Amniotic epithelial cell (primary cell): ENCODE measurements at regions not wholly inside any gene's neighbourhood (a gene's known extent, or its start where the extent isn't known, plus 50 kb on each side); places are given as distances from the start of the nearest gene placed in this dataset.

Source experiments
- DNase-seq: peaks from one replicate; pipeline ENCODE4 v3.0.0-alpha.2; 2010; ENCODE audit warnings: low read depth

DNA sequence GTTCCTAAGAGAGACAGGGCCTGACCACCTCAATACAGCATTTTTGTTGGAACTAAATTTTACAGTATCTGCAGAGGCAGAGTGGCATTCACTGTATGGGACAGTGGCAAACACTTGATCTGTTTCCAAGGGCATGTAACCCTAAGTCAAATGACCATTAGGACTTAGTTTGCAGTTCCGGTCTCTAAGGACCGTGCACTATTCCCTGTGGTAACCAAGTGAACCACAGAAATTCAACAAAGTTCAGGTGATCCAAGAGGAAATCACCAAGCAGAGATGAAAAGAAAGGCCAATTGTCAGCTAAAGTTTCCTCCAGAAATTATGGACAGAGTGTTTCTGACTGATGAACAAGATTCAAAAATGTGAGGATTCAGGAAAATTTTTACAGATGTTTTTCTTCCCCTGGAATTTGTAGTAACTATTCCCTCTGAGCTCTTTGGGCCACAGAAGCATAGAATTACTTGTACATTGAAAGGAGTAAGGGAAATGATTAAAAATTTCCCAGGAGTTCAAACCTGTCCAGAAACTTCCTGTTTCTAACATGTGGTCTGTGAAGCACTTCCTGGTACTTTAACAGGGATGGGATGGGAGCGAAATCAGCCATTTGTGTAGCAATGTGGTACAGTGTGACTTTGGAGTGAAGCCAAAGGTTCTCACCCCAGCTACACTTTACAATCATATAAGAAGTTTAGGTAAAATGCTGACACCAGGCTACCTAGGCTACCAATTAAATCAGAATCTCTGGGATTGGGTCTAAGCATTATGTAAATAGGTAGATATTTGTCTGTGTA is 266.1 kb upstream of the MAP3K1 start:
- DNase-seq = no peak

- no peak for DNase-seq
These were observed 270.3 kb upstream of the MAP3K1 start for GRCh38 chr5:56545016-56545415.

DNA sequence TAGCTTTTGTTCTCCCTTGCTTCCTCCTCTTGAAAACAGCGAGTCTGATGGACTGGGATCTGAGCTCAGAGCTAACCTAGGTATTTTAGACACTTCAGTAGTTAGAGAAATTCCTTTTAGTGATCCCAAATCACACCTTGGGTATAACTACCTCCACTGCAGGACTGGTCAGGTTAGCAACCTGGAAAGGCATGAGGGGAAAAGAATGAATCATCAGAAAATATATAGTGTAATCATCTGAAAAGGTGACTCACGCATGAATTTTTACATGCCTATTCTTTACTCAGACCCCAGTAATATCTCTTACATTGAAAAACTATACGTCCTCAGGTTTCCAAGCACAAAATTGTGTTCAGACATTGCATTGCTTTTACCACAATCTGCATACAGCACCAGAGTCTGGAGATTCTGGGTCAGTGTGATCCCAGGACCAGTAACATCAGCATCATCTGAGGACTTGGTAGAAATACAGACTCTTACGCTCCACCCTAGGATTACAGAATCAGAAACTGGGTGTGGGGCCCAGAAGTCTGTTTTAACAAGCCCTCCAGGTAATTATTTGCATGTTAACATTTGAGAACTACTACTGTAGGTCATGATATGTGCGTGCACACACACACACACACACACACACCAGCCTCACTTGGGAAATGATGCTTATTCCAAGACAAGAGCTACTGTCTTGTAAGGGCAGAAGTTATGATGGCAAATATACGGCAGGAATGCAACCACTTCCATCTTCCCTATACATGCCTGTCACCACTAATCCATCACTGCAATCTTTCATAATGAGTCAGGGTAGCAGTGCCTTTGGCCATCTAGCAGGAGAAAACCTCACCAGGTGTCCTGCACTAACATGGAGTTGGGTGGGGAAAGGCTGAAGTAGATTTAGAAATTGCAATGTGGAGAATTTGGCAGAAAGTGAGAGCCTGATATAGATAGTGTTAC is 271.6 kb upstream of the MAP3K1 start:
- peak; percentile 79 for DNase-seq

GRCh38 chr5:56540266-56540665 is 275.1 kb upstream of the MAP3K1 start:
- no peak for DNase-seq

- DNase-seq = no peak
These were observed 276.8 kb upstream of the MAP3K1 start for GRCh38 chr5:56538580-56538979.

DNA sequence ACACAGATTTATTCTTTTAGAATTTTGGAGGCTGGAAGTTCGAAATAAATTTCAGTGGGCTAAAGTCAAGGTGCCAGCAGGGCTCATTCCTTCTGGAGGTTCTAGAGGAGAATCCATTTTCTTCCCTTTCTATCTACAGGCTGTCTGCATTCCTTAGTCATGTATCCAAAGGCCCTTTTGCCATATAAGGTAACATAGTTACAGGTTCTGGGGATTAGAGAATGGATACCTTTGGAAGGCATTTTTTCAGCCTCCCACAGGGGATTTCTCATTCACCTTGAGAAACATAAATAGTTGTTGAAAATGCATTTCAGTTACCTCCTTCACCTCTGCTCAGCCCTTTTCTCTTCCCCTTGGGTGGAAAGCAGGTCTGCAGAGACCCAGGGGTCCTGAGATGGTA is 280.0 kb upstream of the MAP3K1 start:
- DNase-seq = peak; percentile 19

GRCh38 chr5:56534102-56534829 is 281.1 kb upstream of the MAP3K1 start:
- DNase-seq = peak; percentile 55

DNA sequence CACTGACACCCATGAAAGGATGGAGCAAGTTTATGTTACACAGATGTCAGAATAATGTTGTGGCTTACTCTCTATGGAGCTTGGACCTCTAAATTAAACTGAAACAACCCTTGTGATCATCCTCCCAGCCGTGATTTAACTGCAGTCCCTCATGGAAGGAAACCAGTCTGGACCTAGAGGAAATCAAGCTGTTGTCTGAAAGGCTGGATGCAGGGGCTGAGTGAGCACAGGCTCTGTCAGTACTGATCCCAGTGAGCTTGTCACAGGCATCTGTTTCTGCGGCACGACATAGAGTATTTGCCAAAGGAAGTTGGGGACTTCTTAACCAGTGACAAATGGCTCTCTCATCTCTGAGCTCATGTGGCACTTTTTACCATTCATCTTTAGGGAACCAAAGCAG is 282.9 kb upstream of the MAP3K1 start:
- DNase-seq = no peak

DNA sequence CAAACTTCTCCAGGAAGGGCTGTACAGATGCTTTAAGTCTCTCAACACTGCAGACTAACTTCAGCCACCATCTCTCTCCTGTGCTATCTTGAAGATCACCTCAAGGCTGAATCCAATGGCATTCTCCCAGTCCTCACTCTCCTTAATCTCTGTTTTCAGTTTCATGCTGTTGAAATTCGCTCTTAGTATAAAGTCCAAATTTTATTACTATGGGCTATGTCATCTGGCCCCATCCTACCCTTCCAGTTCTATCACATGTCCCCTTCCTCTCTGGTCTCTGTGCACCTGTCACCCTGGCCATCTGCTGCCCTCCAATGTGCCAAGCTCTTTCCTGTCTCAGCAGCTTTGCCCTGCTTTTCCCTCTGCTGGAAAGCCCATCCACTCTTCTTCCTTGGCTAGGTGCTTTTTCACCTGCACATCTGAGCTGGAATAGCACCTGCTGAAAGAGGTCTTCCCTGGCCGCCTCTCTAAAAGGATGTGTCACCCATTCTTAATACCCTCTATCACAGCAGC is 284.7 kb upstream of the MAP3K1 start:
- no peak for DNase-seq

- no peak for DNase-seq
These were observed 285.5 kb upstream of the MAP3K1 start for GRCh38 chr5:56529666-56530430.

GRCh38 chr5:56527174-56527573 is 288.2 kb upstream of the MAP3K1 start:
- no peak for DNase-seq

- peak; percentile 60 for DNase-seq
These were observed 290.2 kb upstream of the MAP3K1 start for GRCh38 chr5:56525113-56525512.

DNA sequence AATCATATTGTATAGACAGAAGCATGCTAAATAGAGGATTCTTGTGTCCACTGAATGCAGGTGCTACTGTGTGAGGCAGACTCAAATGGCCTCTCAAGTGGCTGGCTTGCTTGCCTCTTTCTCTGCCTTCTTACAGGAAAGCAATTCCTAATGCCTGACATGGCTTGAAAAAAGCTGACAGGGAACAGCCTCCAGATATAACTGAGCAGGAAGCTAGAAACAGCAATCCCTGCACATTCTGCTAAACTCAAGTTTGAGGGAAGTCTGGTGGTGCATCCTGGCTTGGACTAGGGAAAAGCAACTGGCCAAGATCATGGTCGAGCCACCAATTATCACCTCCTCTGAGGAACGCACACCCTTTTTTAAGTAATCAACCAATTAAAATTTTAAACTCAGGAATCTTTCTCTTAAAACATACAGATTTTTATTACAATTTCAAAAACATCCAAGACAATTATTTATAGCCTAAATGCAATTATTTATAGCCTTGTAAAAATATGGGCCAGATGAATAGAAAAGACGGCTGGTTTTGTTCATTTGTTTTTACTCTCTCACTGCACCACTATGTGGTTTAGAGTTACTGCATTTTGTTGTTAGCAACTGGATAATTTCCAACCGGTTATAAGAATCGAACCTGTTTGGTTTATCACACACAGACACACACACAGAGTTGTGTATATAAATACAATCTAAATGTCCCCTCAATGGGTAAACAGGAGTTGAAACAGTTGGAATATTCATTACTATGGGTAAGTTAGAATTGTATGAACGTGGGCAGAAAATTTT is 290.9 kb upstream of the ANKRD55 start:
- DNase-seq = no peak

DNA sequence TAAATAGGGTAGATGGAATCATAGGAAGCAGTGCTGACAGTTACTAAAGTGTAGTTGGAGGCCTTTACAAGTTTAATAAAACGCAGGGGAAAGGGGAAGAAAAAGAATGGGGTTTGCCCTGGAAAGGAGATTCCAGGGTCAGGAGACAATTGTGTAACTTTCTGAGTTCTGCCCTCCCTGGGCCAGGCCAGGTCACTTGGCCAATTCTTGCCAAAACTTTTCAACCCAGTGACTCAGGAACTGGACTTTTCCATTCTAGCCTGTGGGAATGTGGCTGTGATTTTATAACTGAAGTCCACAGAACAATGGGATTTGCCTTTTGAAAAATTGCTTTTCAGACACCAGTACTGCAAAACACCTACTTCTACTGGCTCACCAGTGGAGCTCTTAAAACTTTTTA is 289.8 kb upstream of the ANKRD55 start:
- DNase-seq = peak; percentile 74

GRCh38 chr5:56522169-56522568 is 289.0 kb upstream of the ANKRD55 start:
- no peak for DNase-seq

DNA sequence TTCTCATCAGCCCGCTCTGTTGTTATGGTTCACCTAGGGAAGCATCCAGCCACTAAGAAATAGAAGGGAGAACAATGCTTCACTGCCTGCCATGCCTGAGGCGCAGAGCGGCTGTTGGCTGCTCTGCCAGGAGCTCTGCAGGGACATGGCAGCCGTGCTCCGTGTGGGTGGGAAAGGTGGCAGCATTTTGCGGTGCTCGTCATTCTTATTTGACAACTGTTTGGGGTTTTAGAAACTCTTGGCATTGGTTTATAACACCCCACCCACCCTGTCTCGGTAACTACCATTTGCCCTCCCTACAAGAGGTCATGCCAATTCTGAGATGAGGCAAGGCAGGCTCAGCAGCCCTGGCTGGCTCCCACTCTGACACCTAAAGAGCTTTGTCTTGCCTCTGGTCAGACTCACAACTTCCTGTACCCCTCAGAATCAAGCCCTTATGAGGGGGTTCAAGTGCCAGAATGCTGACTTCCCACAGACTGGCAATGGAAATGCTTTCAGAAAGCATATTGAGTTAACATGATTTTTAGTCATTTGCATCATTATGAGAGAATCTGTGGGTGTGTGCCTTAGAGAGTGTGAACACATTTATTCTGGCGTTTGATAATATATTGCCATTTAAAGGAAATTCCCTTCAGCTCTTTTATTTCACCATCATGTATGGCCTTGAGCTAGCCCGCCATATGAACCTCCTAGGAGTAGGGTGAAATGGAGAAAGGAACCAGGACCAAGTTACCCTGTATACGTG is 288.0 kb upstream of the ANKRD55 start:
- no peak for DNase-seq

GRCh38 chr5:56518820-56519219 is 285.7 kb upstream of the ANKRD55 start:
- DNase-seq = no peak

DNA sequence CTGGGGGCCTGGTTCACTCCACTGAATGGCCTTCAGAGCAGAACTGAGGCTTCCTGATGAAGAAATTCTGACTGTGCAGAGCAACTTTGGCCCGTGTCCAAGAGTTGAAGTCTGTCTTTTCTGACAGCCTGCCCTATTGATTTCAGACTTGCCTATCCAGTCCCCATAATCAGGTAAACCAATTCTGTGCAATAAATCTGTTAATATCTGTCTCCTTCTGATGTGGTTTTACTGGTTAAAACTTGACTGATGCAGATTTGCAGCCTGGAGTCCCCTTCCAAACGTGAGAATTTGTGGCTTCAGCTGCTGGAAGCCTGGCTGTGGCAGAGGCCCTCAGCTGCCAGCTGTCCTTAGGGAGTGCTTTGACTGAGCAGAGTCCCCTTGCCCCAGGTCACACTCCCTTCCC is 283.9 kb upstream of the ANKRD55 start:
- peak; percentile 76 for DNase-seq

DNA sequence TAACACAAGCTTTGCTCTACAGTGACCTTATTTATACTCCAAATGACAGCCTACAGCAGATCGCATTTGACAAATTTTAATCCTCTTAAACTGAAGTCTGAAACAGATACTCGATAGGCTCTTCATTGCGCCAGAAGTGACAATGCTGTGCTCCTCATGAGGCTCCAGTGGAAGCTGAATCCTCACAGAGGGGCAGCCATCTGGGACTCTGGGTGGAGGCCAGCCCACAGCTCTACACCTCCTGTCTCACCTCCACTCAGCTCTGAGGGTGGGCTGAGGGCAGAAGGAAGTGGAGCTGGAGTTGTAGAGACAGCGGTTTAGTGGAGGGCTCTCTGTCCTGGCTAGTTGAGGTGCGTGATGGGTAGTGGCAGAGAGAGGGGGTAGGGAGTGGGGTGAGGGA is 283.3 kb upstream of the ANKRD55 start:
- DNase-seq = no peak

DNA sequence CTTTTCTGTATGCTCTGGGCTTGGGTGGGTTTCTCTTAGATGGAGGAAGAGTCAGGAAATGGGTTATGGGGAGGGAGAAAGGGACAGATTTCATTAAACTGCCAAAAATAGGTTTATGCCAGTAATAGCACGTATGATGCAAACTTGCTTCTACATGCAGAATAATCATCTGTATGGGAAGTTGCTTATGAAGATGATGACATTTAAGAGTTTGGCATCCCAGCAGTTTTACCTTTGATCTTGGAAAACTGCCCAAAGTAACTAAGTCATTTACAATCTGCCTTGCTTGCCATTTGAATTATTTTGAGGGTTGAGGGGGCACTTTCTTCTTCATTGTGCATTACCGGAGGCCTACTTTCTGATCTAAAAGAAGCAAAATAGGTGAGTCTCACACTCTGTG is 282.9 kb upstream of the ANKRD55 start:
- no peak for DNase-seq
